ENCODE measurements at regions not wholly inside any gene's neighbourhood (a gene's known extent, or its start where the extent isn't known, plus 50 kb on each side); places are given as distances from the start of the nearest gene placed in this dataset.

DNA sequence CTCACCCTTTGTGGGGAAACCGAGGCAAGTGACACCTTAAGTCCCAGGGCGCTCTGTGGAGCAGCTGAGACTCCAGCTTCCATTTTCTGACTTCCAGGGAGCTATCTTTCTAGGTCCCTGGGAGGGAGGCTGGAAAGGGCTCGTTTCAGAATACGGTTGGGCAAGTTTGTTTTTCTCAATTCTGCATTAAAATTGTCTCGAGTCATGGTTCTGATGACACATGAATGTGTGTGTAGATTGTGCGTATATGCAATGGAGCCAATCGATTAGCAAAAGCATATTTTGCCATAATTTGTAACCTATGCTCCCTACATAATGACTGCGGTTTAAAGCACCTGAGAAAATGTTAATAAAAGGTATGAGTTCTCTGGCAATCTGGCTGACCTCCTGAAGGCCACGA is 77.3 kb downstream of the SIK1 start:
- TF ChIP-seq, protein P1, sequence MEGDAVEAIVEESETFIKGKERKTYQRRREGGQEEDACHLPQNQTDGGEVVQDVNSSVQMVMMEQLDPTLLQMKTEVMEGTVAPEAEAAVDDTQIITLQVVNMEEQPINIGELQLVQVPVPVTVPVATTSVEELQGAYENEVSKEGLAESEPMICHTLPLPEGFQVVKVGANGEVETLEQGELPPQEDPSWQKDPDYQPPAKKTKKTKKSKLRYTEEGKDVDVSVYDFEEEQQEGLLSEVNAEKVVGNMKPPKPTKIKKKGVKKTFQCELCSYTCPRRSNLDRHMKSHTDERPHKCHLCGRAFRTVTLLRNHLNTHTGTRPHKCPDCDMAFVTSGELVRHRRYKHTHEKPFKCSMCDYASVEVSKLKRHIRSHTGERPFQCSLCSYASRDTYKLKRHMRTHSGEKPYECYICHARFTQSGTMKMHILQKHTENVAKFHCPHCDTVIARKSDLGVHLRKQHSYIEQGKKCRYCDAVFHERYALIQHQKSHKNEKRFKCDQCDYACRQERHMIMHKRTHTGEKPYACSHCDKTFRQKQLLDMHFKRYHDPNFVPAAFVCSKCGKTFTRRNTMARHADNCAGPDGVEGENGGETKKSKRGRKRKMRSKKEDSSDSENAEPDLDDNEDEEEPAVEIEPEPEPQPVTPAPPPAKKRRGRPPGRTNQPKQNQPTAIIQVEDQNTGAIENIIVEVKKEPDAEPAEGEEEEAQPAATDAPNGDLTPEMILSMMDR (IDR thresholded peaks at IDR 0.05), result no peak
- no peak for TF ChIP-seq POLR2A (IDR thresholded peaks at IDR 0.05)
- no peak overlapping the region for H3K27ac ChIP-seq
- H3K9me3 ChIP-seq, result no peaks in the 10 kb centered on the region
- 79 to 86% methylated on average over 9 of the region's 9 CpGs for whole genome bisulfite sequencing, 2 donors
- intact Hi-C loops (cut with DNase I; ENCODE audit: low total_unique reads), result no loop called here
- H3K36me3 ChIP-seq (ENCODE audit: low read depth, missing control alignments), result no peaks in the 10 kb centered on the region
- no peaks in the 10 kb centered on the region for H3K27me3 ChIP-seq
- H3K4me3 ChIP-seq, result no peak overlapping the region
- H3K4me1 ChIP-seq, result peaks cover under 1% of the 10 kb centered on the region
- no peak for DNase-seq

DNA sequence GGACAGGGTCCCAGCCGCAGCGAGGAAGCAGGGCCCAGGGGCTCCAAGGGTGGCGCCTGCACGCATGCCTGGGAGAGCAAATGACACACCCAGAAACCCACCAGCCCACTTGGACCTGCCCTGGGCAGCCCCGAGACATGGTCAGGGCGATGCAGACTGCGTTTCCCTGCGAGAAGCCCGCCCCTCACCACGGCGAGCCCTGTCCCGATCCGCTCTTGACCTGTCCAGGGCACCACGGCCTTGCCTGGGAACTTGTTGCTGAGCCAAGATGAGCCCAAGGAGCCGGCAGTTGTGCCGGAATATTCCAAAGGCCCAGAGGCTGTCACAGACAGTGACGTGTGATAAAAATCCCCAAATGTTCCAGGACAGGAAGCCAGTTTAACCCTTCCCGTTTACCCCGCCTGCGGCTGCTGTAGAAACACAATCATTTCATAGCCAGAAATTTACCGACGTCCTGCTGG is 78.1 kb downstream of the SIK1 start:
- no peak for DNase-seq
- intact Hi-C loops (cut with DNase I; ENCODE audit: low total_unique reads), result no loop called here
- H3K36me3 ChIP-seq (ENCODE audit: low read depth, missing control alignments), result no peaks in the 10 kb centered on the region
- H3K9me3 ChIP-seq, result no peaks in the 10 kb centered on the region
- H3K4me3 ChIP-seq, result no peak overlapping the region
- WGBS, 2 donors, result 72% methylated on average over 14 to 22 of the region's 22 CpGs
- no peaks in the 10 kb centered on the region for H3K27me3 ChIP-seq
- TF ChIP-seq POLR2A (IDR thresholded peaks at IDR 0.05), result no peak
- TF ChIP-seq, protein P1 (IDR thresholded peaks at IDR 0.05), result no peak
- peaks cover 3% of the 10 kb centered on the region for H3K4me1 ChIP-seq
- no peak overlapping the region for H3K27ac ChIP-seq

DNA sequence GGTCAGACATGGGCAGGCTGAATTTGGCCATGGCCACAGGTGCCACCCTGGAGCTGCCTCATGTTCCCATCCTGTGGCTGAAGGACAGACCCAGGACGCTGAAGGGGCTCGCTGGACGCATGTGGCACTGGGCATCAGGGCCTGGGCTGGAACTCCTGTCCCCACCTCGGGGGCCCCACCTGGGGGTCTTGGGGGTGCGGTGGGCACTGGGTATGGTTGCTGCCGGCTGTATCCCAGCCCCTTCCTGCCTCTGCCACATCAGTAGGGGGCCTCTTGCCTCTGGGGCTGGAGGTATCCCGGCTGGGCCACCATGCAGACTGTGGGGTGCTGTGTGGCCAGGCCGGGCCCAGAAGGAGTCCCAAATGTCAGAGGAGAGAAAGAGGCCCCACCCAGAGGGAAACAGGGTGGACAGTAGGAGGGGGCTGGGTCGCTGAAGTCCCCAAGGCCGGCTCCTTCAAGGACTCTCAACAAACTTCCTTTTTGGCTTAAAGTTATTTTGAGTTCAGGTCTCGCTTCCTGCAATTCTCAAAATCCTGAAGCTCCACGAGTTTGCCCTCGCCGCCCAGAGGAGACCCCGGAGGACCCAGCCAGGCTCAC is 78.7 kb downstream of the SIK1 start:
- 70 to 75% methylated on average over 9 to 14 of the region's 15 CpGs for WGBS, 2 donors
- TF ChIP-seq, protein P1 (IDR thresholded peaks at IDR 0.05), result no peak
- no peak for TF ChIP-seq POLR2A (IDR thresholded peaks at IDR 0.05)
- H3K9me3 ChIP-seq, result no peaks in the 10 kb centered on the region
- H3K4me3 ChIP-seq, result no peak overlapping the region
- DNase-seq, result no peak
- intact Hi-C loops (cut with DNase I; ENCODE audit: low total_unique reads), result no loop called here
- H3K36me3 ChIP-seq (ENCODE audit: low read depth, missing control alignments), result no peaks in the 10 kb centered on the region
- H3K4me1 ChIP-seq, result peaks cover 3% of the 10 kb centered on the region
- no peaks in the 10 kb centered on the region for H3K27me3 ChIP-seq
- no peak overlapping the region for H3K27ac ChIP-seq

DNA sequence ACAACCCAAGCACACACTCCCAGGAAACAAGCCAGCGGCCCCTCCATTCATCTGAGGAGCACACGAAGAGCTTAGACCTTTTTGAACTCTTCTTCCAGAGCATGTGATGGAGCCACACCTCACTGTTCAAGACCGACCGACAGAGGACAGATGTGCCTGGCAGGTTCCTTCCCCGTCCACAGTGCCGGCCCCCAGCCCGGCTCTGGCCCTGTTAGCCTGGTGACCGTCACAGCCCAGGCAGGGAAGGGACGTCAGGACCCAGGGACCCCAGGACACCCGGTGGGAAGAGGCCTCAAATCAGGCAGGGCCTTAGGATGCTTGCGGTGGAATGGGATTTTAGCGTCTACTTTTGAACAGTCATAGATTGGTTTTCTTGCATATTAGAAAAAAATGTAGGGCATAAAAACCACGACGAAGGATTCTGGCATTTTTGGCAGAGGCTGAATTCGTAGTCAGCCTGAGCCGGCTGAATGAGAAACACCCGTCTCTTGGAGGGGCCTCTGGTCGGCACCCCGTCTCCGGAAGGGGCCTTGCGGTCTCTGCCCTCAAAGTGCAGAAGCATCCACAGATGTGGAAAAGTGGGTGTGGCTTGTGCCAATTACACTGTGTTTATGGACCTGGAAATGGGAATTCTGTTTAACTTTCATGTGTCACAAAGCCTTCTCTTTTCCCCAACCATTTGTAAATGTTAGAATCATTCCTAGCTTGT is 79.3 kb downstream of the SIK1 start:
- Histone ChIP-seq H3K4me3 (no peak overlapping the region), H3K9me3 (no peaks in the 10 kb centered on the region), H3K36me3 (ENCODE audit: low read depth, missing control alignments) (no peaks in the 10 kb centered on the region), H3K4me1 (peaks cover 3% of the 10 kb centered on the region), H3K27me3 (no peaks in the 10 kb centered on the region), H3K27ac (no peak overlapping the region)
- no peak for DNase-seq
- intact Hi-C loops (cut with DNase I; ENCODE audit: low total_unique reads), result no loop called here
- WGBS, 2 donors, result 86 to 92% methylated on average over 12 to 21 of the region's 21 CpGs
- TF ChIP-seq, protein P1 (IDR thresholded peaks at IDR 0.05), result no peak
- no peak for TF ChIP-seq POLR2A (IDR thresholded peaks at IDR 0.05)

DNA sequence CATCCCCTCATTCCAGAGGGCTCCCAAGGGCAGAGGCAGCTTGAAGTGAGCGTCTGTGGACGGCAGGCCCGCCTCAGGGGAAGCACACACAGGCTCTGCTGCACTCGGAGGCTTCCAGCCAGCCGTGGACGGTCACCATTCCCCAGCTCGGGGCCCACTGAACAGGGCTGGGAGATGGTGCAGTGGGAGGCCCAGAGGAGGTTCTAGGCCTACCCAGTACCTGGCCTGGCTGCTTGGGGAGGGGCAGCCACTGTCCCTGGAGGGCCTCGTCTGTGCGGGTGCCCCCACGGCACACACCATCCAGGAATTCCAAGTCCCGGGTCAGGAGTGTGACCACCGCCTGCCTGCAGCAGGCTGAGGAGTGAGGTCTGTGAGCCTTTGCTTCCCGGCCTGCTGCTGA is 80.4 kb downstream of the SIK1 start:
- intact Hi-C loops (cut with DNase I; ENCODE audit: low total_unique reads), result no loop called here
- no peak for TF ChIP-seq POLR2A (IDR thresholded peaks at IDR 0.05)
- TF ChIP-seq, protein P1 (IDR thresholded peaks at IDR 0.05), result no peak
- H3K4me3 ChIP-seq, result no peak overlapping the region
- peaks cover 3% of the 10 kb centered on the region for H3K4me1 ChIP-seq
- H3K27ac ChIP-seq, result no peak overlapping the region
- no peaks in the 10 kb centered on the region for H3K9me3 ChIP-seq
- no peak for DNase-seq
- no peaks in the 10 kb centered on the region for H3K36me3 ChIP-seq (ENCODE audit: low read depth, missing control alignments)
- H3K27me3 ChIP-seq, result no peaks in the 10 kb centered on the region
- 88% methylated on average over 5 to 13 of the region's 13 CpGs for WGBS, 2 donors
